ENCODE measurements at regions not wholly inside any gene's neighbourhood (a gene's known extent, or its start where the extent isn't known, plus 50 kb on each side); places are given as distances from the start of the nearest gene placed in this dataset.

DNA sequence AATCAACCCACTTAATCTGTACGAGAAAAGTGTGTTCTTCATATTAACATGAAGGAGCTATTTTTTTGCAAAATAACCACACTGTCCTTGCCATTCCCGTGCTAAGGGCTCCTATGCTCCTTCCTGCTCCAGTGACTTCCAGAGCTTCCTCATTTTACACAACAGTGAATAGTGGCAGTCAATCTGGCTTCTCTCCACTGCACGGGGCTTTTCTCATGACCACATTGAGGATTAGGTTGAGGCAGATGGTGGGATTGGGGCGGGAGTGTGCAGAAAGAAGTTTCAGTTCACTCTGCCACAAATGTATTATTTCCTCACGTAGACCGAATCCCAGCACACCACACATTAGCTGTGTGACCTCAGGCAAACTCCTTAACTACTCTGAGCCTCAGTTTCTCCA, 235.1 kb downstream of the ARHGAP12 start:
- TF ChIP-seq ZNF384 (IDR thresholded peaks at IDR 0.05): no peak
- TF ChIP-seq ELF4 (IDR thresholded peaks at IDR 0.05): no peak
- no peak for TF ChIP-seq SUZ12 (IDR thresholded peaks at IDR 0.05)
- no peak for TF ChIP-seq TARDBP (IDR thresholded peaks at IDR 0.05)
- TF ChIP-seq FOXM1 (IDR thresholded peaks at IDR 0.05; ENCODE audit: borderline replicate concordance): no peak
- no peak for TF ChIP-seq LEF1 (IDR thresholded peaks at IDR 0.05; ENCODE audit: borderline replicate concordance)
- no peak for TF ChIP-seq ARNT (IDR thresholded peaks at IDR 0.05)
- no peak for TF ChIP-seq BHLHE40 (IDR thresholded peaks at IDR 0.05; ENCODE audit: borderline replicate concordance)
- no peak for TF ChIP-seq SP1 (IDR thresholded peaks at IDR 0.05)
- TF ChIP-seq NFRKB (IDR thresholded peaks at IDR 0.05): no peak
- TF ChIP-seq FOXA1 (IDR thresholded peaks at IDR 0.05): no peak
- TF ChIP-seq FOXK2 (IDR thresholded peaks at IDR 0.05): no peak
